ENCODE measurements at regions not wholly inside any gene's neighbourhood (a gene's known extent, or its start where the extent isn't known, plus 50 kb on each side); places are given as distances from the start of the nearest gene placed in this dataset.

DNA sequence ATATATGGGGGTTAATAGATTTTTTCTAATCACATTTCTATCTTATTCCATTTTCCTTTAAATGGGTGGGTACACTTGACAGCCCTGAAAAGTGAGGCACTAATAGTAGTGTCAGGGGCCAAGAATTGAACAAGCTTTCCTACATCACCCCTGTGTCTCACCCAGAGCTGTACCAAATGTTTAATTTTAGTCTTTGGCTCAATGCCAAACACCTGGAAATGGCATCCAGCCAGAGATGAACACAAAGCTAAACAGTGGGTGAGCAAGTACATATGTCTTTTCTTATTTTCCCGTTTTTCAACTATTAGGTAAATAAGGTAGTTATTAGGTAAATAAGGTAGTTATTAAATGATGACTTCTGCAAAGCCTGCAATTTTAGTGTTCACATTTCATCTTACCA is 276.3 kb upstream of the ERBB4 start:
- Mint-ChIP-seq H3K36me3 (no peaks in the 10 kb centered on the region), H3K27me3 (ENCODE audit: low read depth) (no peaks in the 10 kb centered on the region), H3K27ac (no peak overlapping the region), H3K4me3 (no peak overlapping the region), H3K4me1 (no peaks in the 10 kb centered on the region), H3K9me3 (no peaks in the 10 kb centered on the region)
- DNase-seq (ENCODE audit: low spot score) (no peak), ATAC-seq (no peak)
- CTCF ChIA-PET = no interaction called here
- TF ChIP-seq, protein P1, sequence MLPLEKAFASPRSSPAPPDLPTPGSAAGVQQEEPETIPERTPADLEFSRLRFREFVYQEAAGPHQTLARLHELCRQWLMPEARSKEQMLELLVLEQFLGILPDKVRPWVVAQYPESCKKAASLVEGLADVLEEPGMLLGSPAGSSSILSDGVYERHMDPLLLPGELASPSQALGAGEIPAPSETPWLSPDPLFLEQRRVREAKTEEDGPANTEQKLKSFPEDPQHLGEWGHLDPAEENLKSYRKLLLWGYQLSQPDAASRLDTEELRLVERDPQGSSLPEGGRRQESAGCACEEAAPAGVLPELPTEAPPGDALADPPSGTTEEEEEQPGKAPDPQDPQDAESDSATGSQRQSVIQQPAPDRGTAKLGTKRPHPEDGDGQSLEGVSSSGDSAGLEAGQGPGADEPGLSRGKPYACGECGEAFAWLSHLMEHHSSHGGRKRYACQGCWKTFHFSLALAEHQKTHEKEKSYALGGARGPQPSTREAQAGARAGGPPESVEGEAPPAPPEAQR (CRISPR knock-in tag; IDR thresholded peaks at IDR 0.05) = no peak
- TF ChIP-seq ZNF263 (CRISPR knock-in tag; IDR thresholded peaks at IDR 0.05; ENCODE audit: low read depth) (no peak), ZNF416 (CRISPR knock-in tag; IDR thresholded peaks at IDR 0.05) (no peak), TEAD1 (CRISPR knock-in tag; IDR thresholded peaks at IDR 0.05) (no peak), ARID4B (CRISPR knock-in tag; IDR thresholded peaks at IDR 0.05; ENCODE audit: borderline replicate concordance) (no peak), CREM (CRISPR knock-in tag; IDR thresholded peaks at IDR 0.05) (no peak)
- TF ChIP-seq, protein P2, sequence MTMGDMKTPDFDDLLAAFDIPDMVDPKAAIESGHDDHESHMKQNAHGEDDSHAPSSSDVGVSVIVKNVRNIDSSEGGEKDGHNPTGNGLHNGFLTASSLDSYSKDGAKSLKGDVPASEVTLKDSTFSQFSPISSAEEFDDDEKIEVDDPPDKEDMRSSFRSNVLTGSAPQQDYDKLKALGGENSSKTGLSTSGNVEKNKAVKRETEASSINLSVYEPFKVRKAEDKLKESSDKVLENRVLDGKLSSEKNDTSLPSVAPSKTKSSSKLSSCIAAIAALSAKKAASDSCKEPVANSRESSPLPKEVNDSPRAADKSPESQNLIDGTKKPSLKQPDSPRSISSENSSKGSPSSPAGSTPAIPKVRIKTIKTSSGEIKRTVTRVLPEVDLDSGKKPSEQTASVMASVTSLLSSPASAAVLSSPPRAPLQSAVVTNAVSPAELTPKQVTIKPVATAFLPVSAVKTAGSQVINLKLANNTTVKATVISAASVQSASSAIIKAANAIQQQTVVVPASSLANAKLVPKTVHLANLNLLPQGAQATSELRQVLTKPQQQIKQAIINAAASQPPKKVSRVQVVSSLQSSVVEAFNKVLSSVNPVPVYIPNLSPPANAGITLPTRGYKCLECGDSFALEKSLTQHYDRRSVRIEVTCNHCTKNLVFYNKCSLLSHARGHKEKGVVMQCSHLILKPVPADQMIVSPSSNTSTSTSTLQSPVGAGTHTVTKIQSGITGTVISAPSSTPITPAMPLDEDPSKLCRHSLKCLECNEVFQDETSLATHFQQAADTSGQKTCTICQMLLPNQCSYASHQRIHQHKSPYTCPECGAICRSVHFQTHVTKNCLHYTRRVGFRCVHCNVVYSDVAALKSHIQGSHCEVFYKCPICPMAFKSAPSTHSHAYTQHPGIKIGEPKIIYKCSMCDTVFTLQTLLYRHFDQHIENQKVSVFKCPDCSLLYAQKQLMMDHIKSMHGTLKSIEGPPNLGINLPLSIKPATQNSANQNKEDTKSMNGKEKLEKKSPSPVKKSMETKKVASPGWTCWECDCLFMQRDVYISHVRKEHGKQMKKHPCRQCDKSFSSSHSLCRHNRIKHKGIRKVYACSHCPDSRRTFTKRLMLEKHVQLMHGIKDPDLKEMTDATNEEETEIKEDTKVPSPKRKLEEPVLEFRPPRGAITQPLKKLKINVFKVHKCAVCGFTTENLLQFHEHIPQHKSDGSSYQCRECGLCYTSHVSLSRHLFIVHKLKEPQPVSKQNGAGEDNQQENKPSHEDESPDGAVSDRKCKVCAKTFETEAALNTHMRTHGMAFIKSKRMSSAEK (CRISPR knock-in tag; IDR thresholded peaks at IDR 0.05; ENCODE audit: borderline replicate concordance) = no peak
- TF ChIP-seq, protein P3, sequence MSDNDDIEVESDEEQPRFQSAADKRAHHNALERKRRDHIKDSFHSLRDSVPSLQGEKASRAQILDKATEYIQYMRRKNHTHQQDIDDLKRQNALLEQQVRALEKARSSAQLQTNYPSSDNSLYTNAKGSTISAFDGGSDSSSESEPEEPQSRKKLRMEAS (CRISPR knock-in tag; IDR thresholded peaks at IDR 0.05) = no peak
- POLR2A ChIA-PET = no interaction called here

DNA sequence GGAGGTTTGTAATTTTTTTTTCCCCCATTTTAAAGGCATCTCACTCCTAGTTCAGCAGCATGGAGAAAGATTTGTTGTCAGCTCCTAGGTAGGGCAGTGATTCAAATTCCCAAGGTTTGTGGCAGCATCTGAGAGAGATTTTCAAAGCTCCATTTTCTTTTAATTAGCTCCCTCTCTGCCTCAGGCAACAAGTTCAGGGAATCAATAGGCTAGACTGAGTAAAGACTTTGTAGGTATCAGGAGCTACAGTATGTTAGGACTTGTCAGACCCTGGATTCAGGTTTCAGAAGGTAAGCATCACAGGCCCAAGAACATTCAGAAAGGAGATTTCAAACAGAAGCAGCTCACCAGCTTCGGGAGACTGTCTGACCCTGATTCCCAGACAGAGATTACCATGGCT is 273.3 kb upstream of the ERBB4 start:
- no peak overlapping the region for H3K27ac Mint-ChIP-seq
- H3K4me3 Mint-ChIP-seq = no peak overlapping the region
- H3K9me3 Mint-ChIP-seq = no peaks in the 10 kb centered on the region
- DNase-seq (ENCODE audit: low spot score) (no peak), ATAC-seq (no peak; the same call in 1 of the 2 replicates)
- ChIA-PET CTCF (no interaction called here), POLR2A (no interaction called here)
- no peaks in the 10 kb centered on the region for H3K4me1 Mint-ChIP-seq
- no peaks in the 10 kb centered on the region for H3K36me3 Mint-ChIP-seq
- no peaks in the 10 kb centered on the region for H3K27me3 Mint-ChIP-seq (ENCODE audit: low read depth)
- TF ChIP-seq STAT6 (CRISPR knock-in tag; conservative IDR thresholded peaks at IDR 0.05; ENCODE audit: low read depth) (no peak), IRF2 (CRISPR knock-in tag; IDR thresholded peaks at IDR 0.05; ENCODE audit: borderline replicate concordance, low read depth) (no peak), SMAD3 (CRISPR knock-in tag; IDR thresholded peaks at IDR 0.05; ENCODE audit: borderline replicate concordance) (no peak), USF2 (CRISPR knock-in tag; IDR thresholded peaks at IDR 0.05) (no peak), RORB (CRISPR knock-in tag; IDR thresholded peaks at IDR 0.05) (no peak), ARID4B (CRISPR knock-in tag; IDR thresholded peaks at IDR 0.05; ENCODE audit: borderline replicate concordance) (no peak)
- TF ChIP-seq, protein P4, sequence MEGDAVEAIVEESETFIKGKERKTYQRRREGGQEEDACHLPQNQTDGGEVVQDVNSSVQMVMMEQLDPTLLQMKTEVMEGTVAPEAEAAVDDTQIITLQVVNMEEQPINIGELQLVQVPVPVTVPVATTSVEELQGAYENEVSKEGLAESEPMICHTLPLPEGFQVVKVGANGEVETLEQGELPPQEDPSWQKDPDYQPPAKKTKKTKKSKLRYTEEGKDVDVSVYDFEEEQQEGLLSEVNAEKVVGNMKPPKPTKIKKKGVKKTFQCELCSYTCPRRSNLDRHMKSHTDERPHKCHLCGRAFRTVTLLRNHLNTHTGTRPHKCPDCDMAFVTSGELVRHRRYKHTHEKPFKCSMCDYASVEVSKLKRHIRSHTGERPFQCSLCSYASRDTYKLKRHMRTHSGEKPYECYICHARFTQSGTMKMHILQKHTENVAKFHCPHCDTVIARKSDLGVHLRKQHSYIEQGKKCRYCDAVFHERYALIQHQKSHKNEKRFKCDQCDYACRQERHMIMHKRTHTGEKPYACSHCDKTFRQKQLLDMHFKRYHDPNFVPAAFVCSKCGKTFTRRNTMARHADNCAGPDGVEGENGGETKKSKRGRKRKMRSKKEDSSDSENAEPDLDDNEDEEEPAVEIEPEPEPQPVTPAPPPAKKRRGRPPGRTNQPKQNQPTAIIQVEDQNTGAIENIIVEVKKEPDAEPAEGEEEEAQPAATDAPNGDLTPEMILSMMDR (IDR thresholded peaks at IDR 0.05) = no peak
